OCI-LY1 (cell line): ENCODE measurements at regions not wholly inside any gene's neighbourhood (a gene's known extent, or its start where the extent isn't known, plus 50 kb on each side); places are given as distances from the start of the nearest gene placed in this dataset.

ENCODE experiments used
- H2AFZ ChIP-seq: fragments of 200-600 bp; sonication (generic), shearing (Covaris generic); 2 replicates; pipeline ENCODE4 v1.6.0; 2014; ENCODE audit warnings: antibody characterized with exemption, mild to moderate bottlenecking, low read length
- H3F3A ChIP-seq: fragments of 200-600 bp; sonication (generic), shearing (Covaris generic); 2 replicates; pipeline ENCODE4 v1.6.0; 2014; ENCODE audit warnings: mild to moderate bottlenecking, antibody characterized with exemption, low read length, moderate library complexity; ENCODE audit not compliant: insufficient read depth
- H3K27ac ChIP-seq: fragments of 200-600 bp; sonication (generic); 2 replicates; pipeline ENCODE4 v1.5.1; 2014; ENCODE audit warnings: low read length, mixed run types, mild to moderate bottlenecking, low read depth; ENCODE audit not compliant: poor library complexity, severe bottlenecking
- H3K27me3 ChIP-seq: fragments of 200-600 bp; sonication (generic); 2 replicates; pipeline ENCODE4 v1.6.0; 2014; ENCODE audit warnings: antibody characterized with exemption, mild to moderate bottlenecking, low read length, moderate library complexity; ENCODE audit not compliant: insufficient read depth
- H3K36me3 ChIP-seq: fragments of 200-600 bp; sonication (generic); 2 replicates; pipeline ENCODE4 v1.6.1; 2014; ENCODE audit warnings: mild to moderate bottlenecking, antibody characterized with exemption, low read length, moderate library complexity, mixed read lengths; ENCODE audit not compliant: insufficient read depth
- H3K4me1 ChIP-seq: fragments of 200-600 bp; sonication (generic); 2 replicates; pipeline ENCODE4 v1.5.1; 2014; ENCODE audit warnings: mild to moderate bottlenecking, low read length, moderate library complexity; ENCODE audit not compliant: insufficient read depth, severe bottlenecking
- H3K4me2 ChIP-seq: fragments of 200-600 bp; sonication (generic), shearing (Covaris generic); 2 replicates; pipeline ENCODE4 v1.6.1; 2014; ENCODE audit warnings: low read length
- H3K4me3 ChIP-seq: fragments of 200-600 bp; sonication (generic); 2 replicates; pipeline ENCODE4 v1.5.1; 2014; ENCODE audit warnings: low read length, low read depth, mild to moderate bottlenecking, mixed read lengths; ENCODE audit not compliant: poor library complexity, severe bottlenecking
- H3K79me2 ChIP-seq: fragments of 200-600 bp; shearing (Covaris generic); 2 replicates; pipeline ENCODE4 v1.6.1; 2016; ENCODE audit warnings: mixed run types, low read length, mixed read lengths; ENCODE audit not compliant: insufficient read depth
- H3K9ac ChIP-seq: fragments of 200-600 bp; sonication (generic), shearing (Covaris generic); 2 replicates; pipeline ENCODE4 v1.6.1; 2014; ENCODE audit warnings: mild to moderate bottlenecking, low read length, mixed read lengths
- H3K9me2 ChIP-seq: fragments of 200-600 bp; sonication (generic), shearing (Covaris generic); 2 replicates; pipeline ENCODE4 v1.6.1; 2014; ENCODE audit warnings: low read depth, mild to moderate bottlenecking, low read length, mixed read lengths
- H3K9me3 ChIP-seq: fragments of 200-600 bp; shearing (Covaris generic); 2 replicates; pipeline ENCODE4 v1.6.1; 2014; ENCODE audit warnings: low read length, mixed read lengths
- H4K20me1 ChIP-seq: fragments of 200-600 bp; sonication (generic), shearing (Covaris generic); 2 replicates; pipeline ENCODE4 v1.6.0; 2016; ENCODE audit warnings: mild to moderate bottlenecking, low read length; ENCODE audit not compliant: insufficient read depth
- CTCF ChIP-seq: fragments of 200-600 bp; sonication (generic), shearing (Covaris generic); IDR thresholded peaks from 2 replicates; pipeline ENCODE4 v1.5.1; 2017; ENCODE audit warnings: mild to moderate bottlenecking, antibody characterized with exemption, low read length, moderate library complexity, mixed read lengths
- EZH2 ChIP-seq: fragments of 200-600 bp; sonication (generic), shearing (Covaris generic); IDR thresholded peaks from 2 replicates; pipeline ENCODE4 v1.8.0; 2017; ENCODE audit warnings: borderline replicate concordance, mixed run types, mild to moderate bottlenecking, antibody characterized with exemption, low read length, moderate library complexity, mixed read lengths

- Histone ChIP-seq H2AFZ (no peak overlapping the region), H3F3A (no peaks in the 10 kb centered on the region), H3K36me3 (no peaks in the 10 kb centered on the region), H3K27ac (no peak overlapping the region), H3K9me3 (no peaks in the 10 kb centered on the region), H3K4me1 (no peaks in the 10 kb centered on the region), H3K27me3 (no peaks in the 10 kb centered on the region), H4K20me1 (no peaks in the 10 kb centered on the region), H3K4me2 (no peak overlapping the region), H3K9ac (no peak overlapping the region), H3K4me3 (no peak overlapping the region), H3K79me2 (no peaks in the 10 kb centered on the region), H3K9me2 (no peaks in the 10 kb centered on the region)
- TF ChIP-seq EZH2 (no peak), CTCF (no peak)
Measured at GRCh38 chr5:120380644-120381043, 83.5 kb upstream of the PRR16 start.

- Histone ChIP-seq H3K9me3 (no peaks in the 10 kb centered on the region), H3K4me1 (no peaks in the 10 kb centered on the region), H3K27ac (no peak overlapping the region), H3K79me2 (no peaks in the 10 kb centered on the region), H3K9me2 (no peaks in the 10 kb centered on the region), H3K4me3 (no peak overlapping the region), H3K9ac (no peak overlapping the region), H3K27me3 (no peaks in the 10 kb centered on the region), H4K20me1 (no peaks in the 10 kb centered on the region), H2AFZ (no peak overlapping the region), H3F3A (no peaks in the 10 kb centered on the region), H3K36me3 (no peaks in the 10 kb centered on the region), H3K4me2 (no peak overlapping the region)
- TF ChIP-seq EZH2 (no peak), CTCF (no peak)
Measured at GRCh38 chr5:120382833-120383232, 81.3 kb upstream of the PRR16 start.

GRCh38 chr5:120386981-120387380 is 77.1 kb upstream of the PRR16 start:
- Histone ChIP-seq H3F3A (no peaks in the 10 kb centered on the region), H3K9ac (no peak overlapping the region), H3K79me2 (no peaks in the 10 kb centered on the region), H3K27me3 (no peaks in the 10 kb centered on the region), H3K27ac (no peak overlapping the region), H3K9me3 (no peaks in the 10 kb centered on the region), H3K4me1 (no peaks in the 10 kb centered on the region), H3K4me2 (no peak overlapping the region), H2AFZ (no peak overlapping the region), H3K4me3 (no peak overlapping the region), H3K9me2 (no peaks in the 10 kb centered on the region), H3K36me3 (no peaks in the 10 kb centered on the region), H4K20me1 (no peaks in the 10 kb centered on the region)
- TF ChIP-seq EZH2 (no peak), CTCF (no peak)
